ENCODE measurements at regions not wholly inside any gene's neighbourhood (a gene's known extent, or its start where the extent isn't known, plus 50 kb on each side); places are given as distances from the start of the nearest gene placed in this dataset.

DNA sequence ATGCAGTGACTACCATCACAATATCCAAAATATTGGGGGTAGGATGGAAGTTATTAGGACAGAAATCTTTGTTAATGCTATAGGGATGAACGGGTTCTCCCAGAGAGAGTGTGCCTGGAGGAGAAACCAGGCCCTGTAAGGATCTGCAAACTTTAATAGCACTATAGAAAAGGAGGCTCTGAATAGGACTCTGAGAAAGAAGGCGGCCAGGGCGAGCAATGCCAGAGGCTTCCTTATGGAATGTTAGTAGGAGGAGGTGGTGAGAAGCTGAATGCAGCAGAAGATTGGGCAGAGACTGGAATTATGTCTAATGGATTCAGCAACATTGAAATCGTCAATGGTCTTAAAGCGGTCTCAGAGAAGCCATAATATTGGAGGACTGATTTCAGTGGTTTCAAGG is 84.6 kb upstream of the SYNDIG1 start:
- no peak for FAIRE-seq
- no peaks in the 10 kb centered on the region for H3K27me3 ChIP-seq (ENCODE audit: control insufficient read depth in 2 of 2, insufficient read depth in 2 of 2, low read length in 2 of 2)
- no TSS peak for BruUV-seq (replicated peaks)
- no peak overlapping the region for H3K4me2 ChIP-seq (ENCODE audit: insufficient read depth, low read length)
- no peaks in the 10 kb centered on the region for H4K20me1 ChIP-seq (replicated peaks; ENCODE audit: control insufficient read depth, insufficient read depth, low read length)
- intact Hi-C loops (cut with micrococcal nuclease) (no loop called here), in situ Hi-C loops (cut with MboI) (no loop called here)
- no peaks in the 10 kb centered on the region for H3K9me3 ChIP-seq (replicated peaks; ENCODE audit: control insufficient read depth, insufficient read depth, low read depth, low read length)
- no peak overlapping the region for H3K27ac ChIP-seq (ENCODE audit: extremely low read depth, low read depth, low read length)
- WGBS (ENCODE audit: insufficient coverage, low coverage, missing lambda C conversion rate) = 0% methylated on average over 5 of the region's 5 CpGs
- ChIA-PET CTCF (ENCODE audit: low intra/inter-chr PET ratio) (no interaction called here), POLR2A (no interaction called here)
- H3K9ac ChIP-seq (ENCODE audit: insufficient read depth in 1 of 2, low read depth in 2 of 2, low read length in 2 of 2) = no peak overlapping the region
- ATAC-seq = no peak
- TF ChIP-seq NFE2L1 (tag; IDR thresholded peaks at IDR 0.05; ENCODE audit: borderline replicate concordance, low read depth) = no peak
- no peak for TF ChIP-seq WHSC1 (IDR thresholded peaks at IDR 0.05; ENCODE audit: low read length)
- no peak for TF ChIP-seq SRSF3 (IDR thresholded peaks at IDR 0.05; ENCODE audit: insufficient read depth, low read length)
- TF ChIP-seq, protein P1, sequence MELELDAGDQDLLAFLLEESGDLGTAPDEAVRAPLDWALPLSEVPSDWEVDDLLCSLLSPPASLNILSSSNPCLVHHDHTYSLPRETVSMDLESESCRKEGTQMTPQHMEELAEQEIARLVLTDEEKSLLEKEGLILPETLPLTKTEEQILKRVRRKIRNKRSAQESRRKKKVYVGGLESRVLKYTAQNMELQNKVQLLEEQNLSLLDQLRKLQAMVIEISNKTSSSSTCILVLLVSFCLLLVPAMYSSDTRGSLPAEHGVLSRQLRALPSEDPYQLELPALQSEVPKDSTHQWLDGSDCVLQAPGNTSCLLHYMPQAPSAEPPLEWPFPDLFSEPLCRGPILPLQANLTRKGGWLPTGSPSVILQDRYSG (tag; conservative IDR thresholded peaks at IDR 0.05; ENCODE audit: low read depth) = no peak
- no peak for TF ChIP-seq TCFL5 (CRISPR knock-in tag; conservative IDR thresholded peaks at IDR 0.05)
- no peak for TF ChIP-seq TOE1 (IDR thresholded peaks at IDR 0.05; ENCODE audit: borderline replicate concordance)
- TF ChIP-seq TOE1 (CRISPR knock-in tag; IDR thresholded peaks at IDR 0.05; ENCODE audit: borderline replicate concordance, low read depth) = no peak
- TF ChIP-seq, protein P2, sequence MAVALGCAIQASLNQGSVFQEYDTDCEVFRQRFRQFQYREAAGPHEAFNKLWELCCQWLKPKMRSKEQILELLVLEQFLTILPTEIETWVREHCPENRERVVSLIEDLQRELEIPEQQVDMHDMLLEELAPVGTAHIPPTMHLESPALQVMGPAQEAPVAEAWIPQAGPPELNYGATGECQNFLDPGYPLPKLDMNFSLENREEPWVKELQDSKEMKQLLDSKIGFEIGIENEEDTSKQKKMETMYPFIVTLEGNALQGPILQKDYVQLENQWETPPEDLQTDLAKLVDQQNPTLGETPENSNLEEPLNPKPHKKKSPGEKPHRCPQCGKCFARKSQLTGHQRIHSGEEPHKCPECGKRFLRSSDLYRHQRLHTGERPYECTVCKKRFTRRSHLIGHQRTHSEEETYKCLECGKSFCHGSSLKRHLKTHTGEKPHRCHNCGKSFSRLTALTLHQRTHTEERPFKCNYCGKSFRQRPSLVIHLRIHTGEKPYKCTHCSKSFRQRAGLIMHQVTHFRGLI (CRISPR knock-in tag; IDR thresholded peaks at IDR 0.05) = no peak
- TF ChIP-seq, protein P3, sequence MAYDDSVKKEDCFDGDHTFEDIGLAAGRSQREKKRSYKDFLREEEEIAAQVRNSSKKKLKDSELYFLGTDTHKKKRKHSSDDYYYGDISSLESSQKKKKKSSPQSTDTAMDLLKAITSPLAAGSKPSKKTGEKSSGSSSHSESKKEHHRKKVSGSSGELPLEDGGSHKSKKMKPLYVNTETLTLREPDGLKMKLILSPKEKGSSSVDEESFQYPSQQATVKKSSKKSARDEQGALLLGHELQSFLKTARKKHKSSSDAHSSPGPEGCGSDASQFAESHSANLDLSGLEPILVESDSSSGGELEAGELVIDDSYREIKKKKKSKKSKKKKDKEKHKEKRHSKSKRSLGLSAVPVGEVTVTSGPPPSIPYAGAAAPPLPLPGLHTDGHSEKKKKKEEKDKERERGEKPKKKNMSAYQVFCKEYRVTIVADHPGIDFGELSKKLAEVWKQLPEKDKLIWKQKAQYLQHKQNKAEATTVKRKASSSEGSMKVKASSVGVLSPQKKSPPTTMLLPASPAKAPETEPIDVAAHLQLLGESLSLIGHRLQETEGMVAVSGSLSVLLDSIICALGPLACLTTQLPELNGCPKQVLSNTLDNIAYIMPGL (CRISPR knock-in tag; IDR thresholded peaks at IDR 0.05) = no peak
- no peak for TF ChIP-seq MIER1 (IDR thresholded peaks at IDR 0.05; ENCODE audit: low read depth)
- no peak for TF ChIP-seq POLR2A (conservative IDR thresholded peaks at IDR 0.05)
- no peak for TF ChIP-seq ZNF224 (CRISPR knock-in tag; IDR thresholded peaks at IDR 0.05)
- no peak for TF ChIP-seq ZFP36 (IDR thresholded peaks at IDR 0.05; ENCODE audit: low read depth, low read length, partially characterized antibody)
- TF ChIP-seq CBX5 (IDR thresholded peaks at IDR 0.05; ENCODE audit: borderline replicate concordance, low read depth) = no peak
- no peak for DNase-seq (ENCODE audit: extremely low read depth in 1 of 4, low spot score in 3 of 4)
- H3K36me3 ChIP-seq (ENCODE audit: control insufficient read depth, insufficient read depth, low read length) = no peaks in the 10 kb centered on the region
- no peak overlapping the region for H2AFZ ChIP-seq (ENCODE audit: low read depth, low read length)
- H3K4me1 ChIP-seq (replicated peaks in 1 of 2; ENCODE audit: control insufficient read depth in 2 of 2, insufficient read depth in 2 of 2, low read length in 2 of 2) = no peaks in the 10 kb centered on the region
- H3K4me3 ChIP-seq = no peak overlapping the region
- no peaks in the 10 kb centered on the region for H3K79me2 ChIP-seq (ENCODE audit: control insufficient read depth, insufficient read depth, low read length)
- H3K9me1 ChIP-seq (ENCODE audit: control insufficient read depth, insufficient read depth, low read length) = no peaks in the 10 kb centered on the region

All from K562 (cell line).